NCI-H82 treated with DMSO at 0.1 percent for 48 hours (cell line): ENCODE measurements at regions not wholly inside any gene's neighbourhood (a gene's known extent, or its start where the extent isn't known, plus 50 kb on each side); places are given as distances from the start of the nearest gene placed in this dataset.

Experiments used
- DNase-seq: peaks from one replicate; lab custom pipeline; 2025; ENCODE audit not compliant: unreplicated experiment; lab: John Stamatoyannopoulos, UW

GRCh38 chr16:85370881-85371651 lies 242.1 kb upstream of the GSE1 start:
- DNase-seq = no peak

- DNase-seq = no peak
These were observed 241.2 kb upstream of the GSE1 start for GRCh38 chr16:85371948-85372347.

GRCh38 chr16:85372627-85373372 lies 240.3 kb upstream of the GSE1 start:
- DNase-seq = no peak

- DNase-seq = no peak
These were observed 239.2 kb upstream of the GSE1 start for GRCh38 chr16:85373741-85374570.

GRCh38 chr16:85374571-85374872 lies 238.6 kb upstream of the GSE1 start:
- DNase-seq = no peak

- DNase-seq = no peak
These were observed 237.8 kb upstream of the GSE1 start for GRCh38 chr16:85375282-85375681.

GRCh38 chr16:85376292-85377095 lies 236.6 kb upstream of the GSE1 start:
- DNase-seq = no peak

GRCh38 chr16:85377388-85378144 lies 235.6 kb upstream of the GSE1 start:
- no peak for DNase-seq

- no peak for DNase-seq
These were observed 234.7 kb upstream of the GSE1 start for GRCh38 chr16:85378145-85379040.

GRCh38 chr16:85379041-85380001 lies 233.8 kb upstream of the GSE1 start:
- no peak for DNase-seq

- no peak for DNase-seq
These were observed 233.1 kb upstream of the GSE1 start for GRCh38 chr16:85380002-85380395.

- DNase-seq = no peak
These were observed 232.0 kb upstream of the GSE1 start for GRCh38 chr16:85380905-85381737.

GRCh38 chr16:85381738-85382592 lies 231.2 kb upstream of the GSE1 start:
- DNase-seq = no peak

- DNase-seq = no peak
These were observed 230.4 kb upstream of the GSE1 start for GRCh38 chr16:85382717-85383118.

GRCh38 chr16:85383836-85384832 lies 229.0 kb upstream of the GSE1 start:
- no peak for DNase-seq
